NT2/D1 (cell line): ENCODE measurements at regions not wholly inside any gene's neighbourhood (a gene's known extent, or its start where the extent isn't known, plus 50 kb on each side); places are given as distances from the start of the nearest gene placed in this dataset.

ENCODE experiments used
- SUZ12 ChIP-seq: IDR thresholded peaks from 2 replicates; pipeline ENCODE4 v1.6.1; 2011; ENCODE audit not compliant: insufficient read length, insufficient read depth; ENCODE audit errors: extremely low read depth
- YY1 ChIP-seq: IDR thresholded peaks from 2 replicates; pipeline ENCODE4 v1.6.1; 2011; ENCODE audit not compliant: insufficient read length, insufficient read depth

DNA sequence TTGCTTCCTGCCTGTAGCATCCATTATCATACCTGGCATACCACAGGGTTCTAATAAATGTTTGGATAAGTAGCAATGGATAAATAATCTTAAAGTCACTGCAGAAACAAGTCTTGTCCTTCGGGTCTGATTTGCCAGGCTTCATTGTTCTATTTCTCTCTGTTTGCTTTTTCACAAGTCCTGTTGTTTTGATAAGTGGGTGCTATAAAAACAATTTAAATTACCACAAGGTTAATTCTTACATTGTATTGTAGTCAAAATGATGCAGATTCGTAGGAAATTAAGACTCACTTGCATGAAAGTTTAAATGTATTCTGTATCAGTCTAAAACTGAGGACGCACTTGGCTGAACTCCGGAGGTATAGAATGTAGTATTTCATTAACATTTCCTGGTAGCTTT, 429.9 kb downstream of the NELL2 start:
- TF ChIP-seq SUZ12 (no peak), YY1 (no peak)
